RCC 7860 (cell line): ENCODE measurements at regions not wholly inside any gene's neighbourhood (a gene's known extent, or its start where the extent isn't known, plus 50 kb on each side); places are given as distances from the start of the nearest gene placed in this dataset.
"Not testable (repeated sequence)": the region's sequence is repeated elsewhere in the genome, so short reads cannot be mapped to it uniquely, and the experiment has no call there.

Experiments
- DNase-seq: peaks from one replicate; pipeline ENCODE4 v3.0.0-alpha.2; 2015; ENCODE audit warnings: low spot score
- FAIRE-seq: peaks from 2 replicates; lab custom pipeline; 2012; peaks lifted over from hg19 to GRCh38; lab: Jason Lieb, UNC

DNA sequence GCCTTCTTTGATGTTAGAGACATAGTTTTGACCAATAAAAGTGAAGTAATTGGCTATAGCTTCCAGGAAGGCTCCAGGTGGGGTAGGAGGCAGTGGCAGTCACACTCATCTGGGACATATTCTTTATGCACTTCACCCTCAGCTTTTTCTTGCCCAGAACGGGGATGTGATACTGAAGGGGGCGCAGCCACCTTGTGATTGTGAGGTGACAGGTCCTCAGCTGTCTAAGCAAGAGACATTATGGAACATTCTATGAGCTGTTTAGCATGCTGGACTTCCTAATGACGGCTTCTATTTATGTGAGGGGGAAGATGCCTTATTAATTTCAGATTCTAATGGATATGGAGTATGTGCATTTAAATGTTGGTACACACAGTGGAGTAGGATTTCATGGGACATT lies 151.3 kb upstream of the ZFP64 start:
- FAIRE-seq (no peak), DNase-seq (no peak)

DNA sequence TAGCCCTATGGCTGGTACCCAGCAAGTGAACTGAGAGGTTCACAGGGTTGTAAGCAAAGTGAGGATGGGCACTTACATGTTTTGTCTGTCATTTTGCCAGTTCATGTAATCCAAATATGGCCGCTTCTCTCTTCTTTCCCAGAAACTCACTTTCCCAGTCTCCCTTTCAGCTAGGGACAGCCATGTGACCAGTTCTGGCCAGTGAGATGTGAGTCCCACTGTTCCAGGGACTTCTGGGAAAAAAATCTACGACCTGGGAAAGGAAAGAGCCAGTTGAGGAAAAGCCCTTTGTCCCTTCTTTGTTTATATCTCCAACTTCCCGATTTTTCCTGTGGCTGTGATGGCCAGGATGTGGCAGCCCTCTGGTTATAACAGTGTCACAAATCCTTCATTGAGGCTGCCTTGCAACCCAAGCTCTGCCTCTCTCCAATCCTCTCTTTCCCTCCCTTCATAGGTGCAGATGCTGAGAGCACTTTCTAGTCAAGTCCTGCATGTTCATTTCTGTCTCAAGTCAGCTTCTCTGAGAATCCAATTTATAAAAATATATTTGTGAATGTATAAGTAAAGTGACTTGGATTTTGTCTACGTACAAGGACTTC lies 148.6 kb upstream of the ZFP64 start:
- FAIRE-seq (no peak), DNase-seq (no peak)

DNA sequence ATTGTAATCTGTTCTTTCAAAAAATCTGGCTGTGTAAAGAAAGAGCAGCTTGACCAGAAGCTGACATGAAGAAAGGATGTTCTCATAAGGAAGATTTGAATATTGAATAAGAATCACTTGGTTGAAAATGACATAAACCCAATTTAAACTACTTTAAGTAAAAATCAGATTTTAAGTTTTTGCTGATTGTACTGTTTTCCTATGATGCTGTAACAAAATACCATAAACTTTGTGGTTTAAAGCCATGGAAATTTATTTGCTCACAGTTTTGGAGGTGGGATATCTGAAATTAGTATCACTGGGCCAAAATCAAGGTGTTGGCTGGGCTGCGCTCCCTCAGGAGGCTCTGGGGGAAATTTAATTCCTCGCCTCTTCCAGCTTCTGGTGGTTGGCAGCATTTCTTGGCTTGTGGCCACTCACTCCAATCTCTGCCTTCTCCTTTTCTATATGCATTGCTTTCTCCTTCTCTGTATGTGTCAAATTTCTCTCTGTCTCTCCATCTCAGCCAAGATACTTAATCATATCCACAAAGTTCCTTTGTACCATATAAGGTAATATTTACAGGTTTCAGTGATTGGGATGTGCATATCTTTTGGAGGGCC lies 141.2 kb upstream of the ZFP64 start:
- DNase-seq (no peak), FAIRE-seq (no peak)

DNA sequence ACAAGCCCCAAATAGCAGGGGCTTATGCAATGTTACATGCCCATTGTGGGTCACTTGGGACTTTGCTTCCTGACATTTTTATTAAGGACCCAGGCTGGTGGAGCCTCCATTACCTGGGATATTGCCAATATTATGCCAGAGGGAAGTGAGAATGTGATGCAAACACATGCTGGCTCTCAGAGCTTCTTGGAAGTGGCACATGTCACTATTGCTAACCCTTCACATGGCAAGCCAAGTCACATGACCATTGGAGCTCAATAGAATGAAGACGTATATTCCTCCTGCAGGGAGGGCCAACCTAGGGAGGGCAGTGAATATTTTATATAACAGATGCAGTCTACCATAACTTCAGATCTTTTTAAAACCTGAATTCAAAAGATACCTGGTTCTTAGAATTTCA lies 140.7 kb upstream of the ZFP64 start:
- DNase-seq, result no peak

DNA sequence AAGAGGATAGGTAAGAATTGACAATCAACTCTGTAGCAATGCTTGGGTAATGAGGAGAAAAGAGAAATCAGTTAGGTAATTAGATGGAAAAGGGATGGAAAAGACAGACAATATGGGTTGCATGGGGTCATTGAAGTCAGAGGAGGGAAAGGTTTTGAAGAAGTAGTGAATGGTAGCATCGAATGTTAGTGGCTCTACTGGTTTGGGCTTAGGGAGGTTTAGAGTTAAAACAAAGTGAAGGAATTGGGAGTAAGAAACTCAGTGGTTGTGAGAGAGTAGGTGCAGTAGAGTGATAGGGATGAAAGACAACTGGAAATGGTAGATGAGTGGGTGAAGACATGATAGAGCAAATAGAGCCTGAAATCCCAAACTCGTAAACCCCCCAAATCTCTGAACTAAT lies 140.1 kb upstream of the ZFP64 start:
- FAIRE-seq, result no peak

More for the DNA sequence above, 140.7 kb upstream of the ZFP64 start:
- FAIRE-seq, result no peak

DNA sequence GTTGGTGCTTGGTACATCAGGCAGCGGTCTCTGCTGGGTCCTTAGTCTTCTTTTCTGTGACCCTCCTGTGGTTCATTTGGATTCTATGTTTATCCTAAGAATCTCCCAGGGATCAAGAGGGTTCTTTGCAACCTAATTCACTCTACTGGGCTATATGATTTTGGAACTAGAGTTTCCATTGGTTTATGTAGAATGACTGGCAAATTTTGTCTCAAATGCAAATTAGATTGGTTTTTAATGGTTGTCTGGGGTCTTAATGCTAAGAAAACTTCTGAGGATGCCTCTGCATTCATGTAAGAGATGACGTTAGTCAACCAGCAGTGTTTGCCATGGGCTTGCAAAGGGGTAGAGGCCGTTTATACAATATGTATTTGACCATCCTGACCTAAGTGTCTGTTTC lies 129.8 kb upstream of the ZFP64 start:
- DNase-seq (no peak), FAIRE-seq (no peak)

More for the DNA sequence above, 140.1 kb upstream of the ZFP64 start:
- no peak for DNase-seq

DNA sequence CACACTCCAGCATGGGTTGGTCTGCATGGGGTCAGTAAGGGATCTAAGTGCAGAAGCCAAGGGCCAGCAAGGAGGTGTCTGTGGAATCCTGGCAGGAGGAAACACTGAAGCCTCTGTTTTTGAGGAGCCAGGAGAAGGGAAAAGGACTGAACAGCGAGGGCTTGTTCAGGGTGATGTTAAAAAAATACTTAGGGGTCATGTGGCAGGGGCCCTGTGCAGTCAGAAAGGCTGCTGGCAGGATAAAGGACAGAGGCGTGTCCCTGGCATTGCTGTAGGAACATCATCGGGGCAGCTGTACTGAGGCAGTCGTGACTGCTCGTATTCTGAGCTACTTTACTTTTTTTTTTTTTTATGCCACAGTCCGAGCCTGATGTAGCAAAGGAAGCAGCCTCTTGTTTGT lies 127.1 kb upstream of the ZFP64 start:
- DNase-seq (no peak), FAIRE-seq (no peak)

DNA sequence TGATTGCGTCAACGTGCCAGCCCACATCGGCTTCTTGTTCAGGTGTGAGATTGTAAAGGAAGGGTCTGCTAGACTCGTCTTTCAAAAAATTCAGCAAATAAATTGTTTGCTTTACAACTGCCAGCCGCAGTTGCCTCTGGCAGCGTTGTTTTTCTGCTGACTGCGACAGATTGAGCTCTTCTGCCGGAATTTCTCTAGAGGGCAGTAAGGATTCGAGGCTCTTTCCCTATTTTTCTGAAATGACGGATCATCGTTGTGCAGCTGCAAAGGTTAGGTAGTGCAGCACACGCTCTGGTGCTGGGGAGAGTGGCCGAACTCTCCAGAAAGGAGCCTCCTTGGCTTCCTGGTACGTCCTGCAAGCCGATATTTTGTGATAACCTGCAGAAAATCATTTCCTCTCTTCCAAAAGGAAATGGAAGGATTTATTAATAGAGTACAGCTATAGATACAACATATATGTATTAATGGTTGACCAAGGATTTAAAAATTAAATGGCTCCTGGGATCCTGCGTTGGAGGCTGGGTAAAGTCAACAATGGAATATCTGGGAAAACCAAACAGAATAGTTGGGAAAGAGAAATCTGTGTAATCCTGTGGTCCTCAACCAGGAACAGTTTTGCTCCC lies 121.9 kb upstream of the ZFP64 start:
- FAIRE-seq (no peak), DNase-seq (peak; percentile 25)

DNA sequence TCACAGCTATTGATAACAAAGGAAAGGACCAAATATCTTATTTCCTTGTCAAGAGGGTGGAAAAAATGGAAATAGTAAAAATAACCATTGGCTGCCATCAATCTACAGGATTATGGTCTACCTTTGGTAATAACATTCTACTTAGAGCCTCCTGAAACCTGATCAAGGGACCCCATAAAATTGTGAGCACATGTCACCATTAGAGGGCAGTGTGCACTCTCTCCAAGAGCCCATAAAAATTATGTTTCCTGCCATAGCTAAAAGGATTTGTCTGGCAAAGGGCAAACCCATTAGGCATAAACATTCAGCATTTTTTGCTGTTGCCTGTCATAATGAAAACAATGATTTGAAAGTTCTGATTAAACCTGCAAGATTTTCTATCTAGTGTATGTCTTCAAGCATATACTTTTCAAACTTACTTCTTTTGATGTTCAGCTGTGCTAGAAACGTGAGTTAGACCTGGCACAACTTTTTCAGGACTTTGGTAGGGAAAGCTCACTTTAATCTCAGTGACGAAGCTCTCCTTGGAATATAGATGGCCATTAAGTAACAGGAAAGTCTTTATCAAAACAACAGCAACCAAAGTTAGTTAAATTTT lies 120.7 kb upstream of the ZFP64 start:
- DNase-seq (peak; percentile 50), FAIRE-seq (peak; percentile 56)

DNA sequence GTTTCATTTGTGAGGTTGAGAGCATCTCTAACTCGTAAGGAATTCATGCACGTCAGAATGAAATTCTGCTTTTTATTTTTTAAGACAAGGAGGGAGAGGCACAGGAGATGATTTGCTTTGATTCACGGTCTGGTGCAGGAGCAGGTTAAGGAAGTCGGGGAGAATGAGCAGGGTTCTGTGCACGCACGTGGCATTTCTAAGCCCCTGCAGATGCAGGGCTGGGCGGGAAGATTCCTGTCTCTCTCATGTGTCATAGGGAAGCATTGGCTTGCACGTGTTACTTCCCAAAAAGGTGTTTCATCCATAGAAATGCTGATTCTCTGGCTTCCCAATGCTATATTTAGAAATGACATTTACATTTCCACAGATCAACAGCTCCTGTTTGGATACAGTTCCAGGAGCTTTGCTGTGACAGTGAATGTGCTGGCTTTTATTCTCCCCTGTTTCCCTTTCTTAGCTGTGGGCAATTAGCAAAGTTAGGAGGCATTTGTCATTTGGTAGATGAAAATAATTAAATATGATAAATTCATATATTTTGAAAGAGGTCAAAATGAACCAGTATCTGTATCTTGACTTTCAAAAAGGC lies 119.7 kb upstream of the ZFP64 start:
- DNase-seq (no peak), FAIRE-seq (no peak)

DNA sequence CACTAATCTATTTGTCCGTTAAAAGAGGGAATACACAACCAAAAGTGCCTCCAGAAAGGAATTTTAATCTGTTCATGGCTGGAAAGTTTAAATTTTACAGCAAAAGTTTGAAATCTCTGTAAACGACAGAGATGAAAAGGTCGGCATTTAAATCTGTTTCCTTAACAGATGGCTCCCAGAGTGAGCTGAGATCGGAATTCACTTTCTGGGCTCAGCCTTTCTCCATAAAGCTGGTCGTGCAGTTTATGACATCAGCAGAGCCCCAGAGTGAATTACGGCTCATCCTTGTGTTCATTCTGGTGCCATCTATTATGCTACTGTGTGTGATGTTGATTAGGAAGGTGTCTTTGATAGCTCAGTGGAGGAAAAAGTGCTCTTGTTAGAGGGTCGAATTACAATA lies 117.6 kb upstream of the ZFP64 start:
- DNase-seq (no peak), FAIRE-seq (no peak)

DNA sequence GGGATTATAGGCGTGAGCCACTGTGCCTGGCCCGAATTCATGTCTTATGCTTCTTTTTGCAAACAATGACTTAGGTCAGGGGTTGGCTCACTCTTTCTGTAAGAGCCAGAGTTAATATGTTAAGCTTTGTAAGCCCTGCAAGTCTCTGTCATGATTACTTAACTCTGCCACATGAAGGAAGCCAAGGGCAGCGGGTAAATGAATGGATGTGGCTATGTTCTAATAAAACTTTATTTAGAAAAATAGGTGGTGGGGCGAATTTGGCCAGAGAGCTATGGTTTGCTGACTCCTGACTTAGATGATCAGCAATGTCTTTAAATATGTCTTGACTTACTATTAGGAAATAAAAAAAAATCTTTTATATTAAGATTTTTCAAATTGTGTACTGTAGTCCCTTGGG lies 114.9 kb upstream of the ZFP64 start:
- FAIRE-seq (no peak), DNase-seq (no peak)

DNA sequence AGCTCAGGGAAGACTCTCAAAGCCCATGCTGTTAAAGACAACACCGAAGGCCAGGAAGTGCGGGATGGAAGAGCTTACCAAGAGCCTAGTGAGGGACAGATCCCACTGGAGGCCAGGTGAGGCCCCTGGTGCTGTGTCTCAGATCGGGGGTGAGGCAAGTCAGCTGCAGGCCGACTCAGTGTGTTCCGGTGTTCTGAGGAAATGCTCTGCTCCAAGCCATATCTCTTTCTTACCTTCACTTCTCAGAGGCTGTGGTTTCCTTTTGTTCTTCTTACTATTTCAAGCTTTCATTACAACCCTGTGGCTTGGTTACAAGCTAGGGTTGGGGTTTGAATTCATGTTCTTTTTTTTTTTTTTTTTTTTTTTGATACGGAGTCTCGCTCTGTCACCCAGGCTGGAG lies 114.3 kb upstream of the ZFP64 start:
- no peak for FAIRE-seq

DNA sequence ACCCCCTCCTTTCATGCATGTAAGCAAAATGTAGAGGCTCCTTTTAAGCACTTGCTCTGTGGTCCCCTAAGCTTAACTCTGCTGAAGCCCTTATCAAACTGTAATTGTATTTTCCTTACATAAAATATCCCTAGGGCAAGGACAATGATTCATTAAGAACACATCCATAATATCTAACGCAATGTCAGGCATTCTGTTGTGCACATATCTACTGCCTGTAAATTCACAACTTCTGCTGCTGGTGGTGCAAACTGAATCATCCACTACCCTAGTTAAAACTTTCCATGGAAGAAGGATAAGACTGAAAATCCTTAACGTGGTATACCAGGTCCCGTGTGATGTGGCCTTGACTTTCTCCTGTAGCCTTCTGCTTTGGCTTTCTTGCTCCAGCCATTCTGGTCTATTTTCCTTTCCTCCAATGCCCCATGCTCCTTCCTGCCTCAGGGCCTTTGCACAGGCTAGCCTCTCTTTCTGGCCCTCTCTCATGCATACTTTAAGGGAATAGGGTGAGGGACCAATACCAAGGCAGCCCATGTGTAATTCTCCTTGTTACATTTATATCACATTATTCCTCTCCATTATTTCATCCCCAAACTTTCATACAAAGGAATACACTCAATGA lies 113.6 kb upstream of the ZFP64 start:
- DNase-seq (no peak), FAIRE-seq (no peak)

More for the DNA sequence above, 114.3 kb upstream of the ZFP64 start:
- no peak for DNase-seq

DNA sequence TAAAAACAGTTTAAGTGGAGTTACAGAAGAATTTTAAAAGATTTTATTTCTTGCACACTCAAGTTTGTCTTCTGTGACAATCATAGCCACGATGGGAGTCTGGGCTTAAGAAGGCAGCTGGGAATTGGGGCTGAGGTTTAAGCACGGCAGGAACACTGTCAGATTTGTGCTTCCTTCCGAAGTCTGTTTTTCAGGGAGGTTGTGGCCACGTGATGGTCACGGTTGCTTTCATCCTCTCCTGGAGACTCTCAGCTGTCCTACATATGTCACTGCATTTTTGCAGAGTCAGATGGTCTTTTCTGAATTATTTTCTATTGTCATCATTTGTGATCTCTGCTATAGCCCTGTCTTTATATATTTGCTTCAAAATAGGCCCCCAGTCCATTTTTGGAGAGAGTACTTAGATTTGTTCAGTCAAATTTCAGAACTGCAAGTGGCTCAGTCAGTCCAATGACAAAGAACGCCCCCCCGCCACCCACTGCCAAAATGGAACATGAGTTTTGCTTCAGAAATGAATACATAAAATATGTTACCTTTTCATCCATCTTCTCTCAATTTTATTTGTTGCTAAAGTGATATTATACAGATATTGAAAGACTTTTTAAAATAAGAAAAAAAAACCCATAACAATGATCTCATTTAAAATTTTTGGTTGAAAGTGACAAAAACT lies 111.8 kb upstream of the ZFP64 start:
- no peak for FAIRE-seq
- no peak for DNase-seq

DNA sequence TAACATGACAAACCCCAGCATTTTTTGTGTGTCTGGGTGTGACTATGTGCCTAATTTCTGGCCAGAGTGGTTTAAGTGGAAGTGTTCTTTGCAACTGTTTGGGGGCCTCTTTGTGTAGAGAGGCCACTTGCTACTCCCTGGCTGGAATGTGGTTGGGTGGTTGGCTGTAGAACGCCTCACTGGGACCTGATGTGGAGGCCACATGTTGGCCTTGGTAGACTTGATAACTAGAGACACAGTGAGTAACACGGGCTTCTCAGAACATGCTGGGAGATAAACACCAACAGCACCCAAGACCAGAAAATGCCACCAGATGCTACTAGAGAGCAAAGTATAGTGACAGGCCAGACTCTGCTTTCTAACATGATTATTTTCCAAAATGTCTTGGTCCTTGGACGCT lies 111.2 kb upstream of the ZFP64 start:
- DNase-seq (no peak), FAIRE-seq (no peak)

DNA sequence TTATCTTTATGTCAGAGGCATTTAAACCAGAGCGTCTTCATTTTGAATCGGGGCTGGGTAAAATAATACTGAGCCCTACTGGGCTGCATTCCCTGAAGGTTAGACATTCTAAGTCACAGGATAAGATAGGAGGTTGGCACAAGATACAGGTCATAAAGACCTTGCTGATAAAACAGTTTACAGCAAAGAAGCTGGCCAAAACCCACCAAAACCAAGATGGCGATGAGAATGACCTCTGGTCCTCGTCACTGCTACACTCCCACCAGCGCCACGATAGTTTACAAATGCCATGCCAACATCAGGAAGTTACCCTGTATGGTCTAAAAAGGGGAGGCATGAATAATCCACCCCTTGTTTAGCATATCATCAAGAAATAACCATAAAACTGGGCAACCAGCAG lies 110.5 kb upstream of the ZFP64 start:
- DNase-seq, FAIRE-seq: not testable (repeated sequence)

DNA sequence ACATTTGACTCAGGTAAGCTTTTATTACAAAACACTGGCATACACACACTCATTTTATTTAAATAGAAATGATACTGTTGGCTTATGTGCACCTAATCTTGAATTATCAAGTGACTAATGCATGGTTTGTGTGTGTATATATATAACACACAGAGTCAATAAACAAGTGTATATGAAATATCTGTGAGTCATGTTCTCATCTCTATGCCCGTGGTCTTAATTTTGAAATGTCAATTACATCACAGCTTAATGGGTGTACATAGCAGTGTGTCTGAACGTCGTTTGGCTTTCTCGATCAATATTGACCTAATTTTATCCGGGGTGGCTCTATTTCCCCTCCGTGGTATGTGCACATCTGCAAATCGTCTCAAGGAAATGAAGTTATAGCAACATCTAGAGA lies 104.0 kb upstream of the ZFP64 start:
- DNase-seq, result no peak
- no peak for FAIRE-seq

DNA sequence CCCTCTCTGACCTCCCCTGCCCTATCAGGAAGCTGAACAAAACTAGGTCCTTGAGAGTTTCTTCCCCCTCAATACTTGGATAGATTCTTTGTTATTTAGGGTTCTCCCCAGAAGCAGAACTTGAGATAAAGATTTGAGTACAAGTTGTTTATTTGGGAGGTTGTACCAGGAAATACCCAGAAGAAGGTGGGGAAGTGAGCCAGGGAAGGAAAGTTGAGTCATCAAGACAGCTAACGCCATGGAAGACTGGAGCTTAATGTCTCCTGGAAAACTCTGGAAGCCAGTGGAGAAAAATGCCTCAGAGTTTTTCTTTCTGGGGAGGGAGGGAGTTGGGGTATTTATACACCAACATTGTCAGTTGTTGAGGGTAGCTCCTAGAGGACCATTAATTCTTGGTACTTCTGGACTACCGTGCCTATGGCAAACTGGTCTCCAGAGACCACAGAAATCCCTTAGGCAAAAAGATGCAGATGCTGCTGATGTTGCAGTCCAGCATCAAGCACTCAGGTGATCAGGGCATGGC lies 102.6 kb upstream of the ZFP64 start:
- FAIRE-seq (no peak), DNase-seq (no peak)

DNA sequence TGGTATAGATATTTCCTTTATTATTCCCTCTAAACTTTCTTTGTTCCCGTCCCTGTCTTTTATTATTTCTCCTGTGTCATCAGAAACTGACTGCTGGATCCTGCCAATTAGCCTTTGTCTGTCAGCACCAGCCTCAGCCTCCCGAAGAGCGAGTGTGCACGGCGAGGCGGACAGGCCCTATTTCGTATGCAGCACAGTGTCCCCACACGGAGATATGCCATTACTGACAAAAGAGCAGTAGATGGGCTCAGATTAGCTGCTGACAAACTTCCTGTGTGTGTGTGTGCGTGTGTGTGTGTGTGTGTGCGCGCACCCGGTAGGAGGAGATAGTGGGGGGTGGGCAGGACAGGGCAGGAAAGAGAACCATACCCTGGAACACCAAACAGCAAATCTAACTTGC lies 99.5 kb upstream of the ZFP64 start:
- DNase-seq, result no peak
- no peak for FAIRE-seq

DNA sequence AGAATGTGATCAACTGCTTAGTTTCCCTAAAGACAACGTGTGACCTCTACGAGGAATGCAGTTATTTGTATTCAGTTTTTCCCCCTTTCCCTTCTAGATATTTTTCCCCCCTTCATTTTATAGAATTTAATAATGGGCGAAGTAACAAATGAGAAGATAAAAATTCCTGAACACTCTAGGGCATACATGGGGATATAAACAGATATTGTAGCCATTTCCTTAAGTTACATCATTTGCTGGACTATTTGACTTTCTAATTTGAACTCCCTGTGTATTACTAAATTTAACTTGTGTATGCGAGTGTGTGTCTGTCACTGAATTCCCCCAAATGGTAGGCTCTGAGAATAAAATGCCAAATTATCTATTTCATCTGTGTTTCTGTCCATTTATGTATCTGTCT lies 99.0 kb upstream of the ZFP64 start:
- no peak for FAIRE-seq
- no peak for DNase-seq
